H7 (cell line): ENCODE measurements at regions not wholly inside any gene's neighbourhood (a gene's known extent, or its start where the extent isn't known, plus 50 kb on each side); places are given as distances from the start of the nearest gene placed in this dataset.
"Not testable (repeated sequence)": the region's sequence is repeated elsewhere in the genome, so short reads cannot be mapped to it uniquely, and the experiment has no call there.

Experiments used
- DNase-seq: peaks from one replicate; pipeline ENCODE4 v3.0.0; 2012
- H3K27me3 ChIP-seq: 2 replicates; pipeline ENCODE4 v1.6.0; 2011; ENCODE audit warnings: mild to moderate bottlenecking, low read length; ENCODE audit not compliant: control insufficient read depth, insufficient read depth
- H3K36me3 ChIP-seq: replicated peaks from 2 replicates; pipeline ENCODE4 v1.5.1; 2011; ENCODE audit warnings: low read length; ENCODE audit not compliant: control insufficient read depth, insufficient read depth
- H3K4me3 ChIP-seq: 2 replicates; pipeline ENCODE4 v1.5.1; 2011; ENCODE audit warnings: low read depth, mild to moderate bottlenecking, control low read depth, low read length, moderate library complexity; ENCODE audit not compliant: insufficient read depth

GRCh38 chr2:239549711-239550255, 149.0 kb upstream of the HDAC4 start:
- DNase-seq: no peak
- no peak overlapping the region for H3K4me3 ChIP-seq
- no peaks in the 10 kb centered on the region for H3K36me3 ChIP-seq
- no peaks in the 10 kb centered on the region for H3K27me3 ChIP-seq

GRCh38 chr2:239548965-239549595, 148.3 kb upstream of the HDAC4 start:
- H3K27me3 ChIP-seq: no peaks in the 10 kb centered on the region
- no peak for DNase-seq
- H3K4me3 ChIP-seq: no peak overlapping the region
- no peaks in the 10 kb centered on the region for H3K36me3 ChIP-seq

GRCh38 chr2:239548451-239548871, 147.6 kb upstream of the HDAC4 start:
- Histone ChIP-seq H3K4me3 (no peak overlapping the region), H3K36me3 (no peaks in the 10 kb centered on the region), H3K27me3 (no peaks in the 10 kb centered on the region)
- no peak for DNase-seq

GRCh38 chr2:239547140-239547539, 146.3 kb upstream of the HDAC4 start:
- H3K27me3 ChIP-seq, H3K36me3 ChIP-seq, DNase-seq, H3K4me3 ChIP-seq: not testable (repeated sequence)

- Histone ChIP-seq H3K27me3 (no peaks in the 10 kb centered on the region), H3K4me3 (no peak overlapping the region), H3K36me3 (no peaks in the 10 kb centered on the region)
- no peak for DNase-seq
Observed at GRCh38 chr2:239546541-239546940, 145.7 kb upstream of the HDAC4 start.

GRCh38 chr2:239545741-239546392, 145.0 kb upstream of the HDAC4 start:
- Histone ChIP-seq H3K27me3 (no peaks in the 10 kb centered on the region), H3K36me3 (no peaks in the 10 kb centered on the region), H3K4me3 (no peak overlapping the region)
- DNase-seq: no peak

GRCh38 chr2:239544918-239545465, 144.2 kb upstream of the HDAC4 start:
- Histone ChIP-seq H3K4me3 (no peak overlapping the region), H3K36me3 (no peaks in the 10 kb centered on the region), H3K27me3 (no peaks in the 10 kb centered on the region)
- DNase-seq: no peak

- Histone ChIP-seq H3K4me3 (no peak overlapping the region), H3K36me3 (no peaks in the 10 kb centered on the region), H3K27me3 (no peaks in the 10 kb centered on the region)
- DNase-seq: no peak
Observed at GRCh38 chr2:239544143-239544917, 143.5 kb upstream of the HDAC4 start.

- DNase-seq: no peak
- H3K4me3 ChIP-seq: no peak overlapping the region
Observed at GRCh38 chr2:239543702-239544101, 142.9 kb upstream of the HDAC4 start.

GRCh38 chr2:239540174-239540573, 139.4 kb upstream of the HDAC4 start:
- DNase-seq: no peak
- H3K4me3 ChIP-seq: no peak overlapping the region
- H3K27me3 ChIP-seq: no peaks in the 10 kb centered on the region
- H3K36me3 ChIP-seq: no peaks in the 10 kb centered on the region

More at GRCh38 chr2:239543702-239544101, 142.9 kb upstream of the HDAC4 start:
- H3K36me3 ChIP-seq: no peaks in the 10 kb centered on the region
- H3K27me3 ChIP-seq: no peaks in the 10 kb centered on the region

- Histone ChIP-seq H3K4me3 (no peak overlapping the region), H3K36me3 (no peaks in the 10 kb centered on the region), H3K27me3 (no peaks in the 10 kb centered on the region)
- DNase-seq: no peak
Observed at GRCh38 chr2:239539776-239540100, 138.9 kb upstream of the HDAC4 start.

GRCh38 chr2:239539083-239539775, 138.4 kb upstream of the HDAC4 start:
- H3K27me3 ChIP-seq: no peaks in the 10 kb centered on the region

GRCh38 chr2:239538357-239539052, 137.7 kb upstream of the HDAC4 start:
- no peak for DNase-seq
- H3K36me3 ChIP-seq: no peaks in the 10 kb centered on the region
- no peak overlapping the region for H3K4me3 ChIP-seq
- H3K27me3 ChIP-seq: no peaks in the 10 kb centered on the region

More at GRCh38 chr2:239539083-239539775, 138.4 kb upstream of the HDAC4 start:
- Histone ChIP-seq H3K4me3 (no peak overlapping the region), H3K36me3 (no peaks in the 10 kb centered on the region)
- no peak for DNase-seq
